GM12878 (cell line): ENCODE measurements at regions not wholly inside any gene's neighbourhood (a gene's known extent, or its start where the extent isn't known, plus 50 kb on each side); places are given as distances from the start of the nearest gene placed in this dataset.

Experiments used
- CREB1 ChIP-seq: IDR thresholded peaks from 2 replicates; pipeline ENCODE4 v1.6.1; 2012; ENCODE audit warnings: low read depth, mild to moderate bottlenecking, inconsistent platforms
- PAX5 ChIP-seq: IDR thresholded peaks from 2 replicates; pipeline ENCODE4 v1.6.1; 2011; ENCODE audit warnings: low read depth, low read length, borderline replicate concordance
- PBX3 ChIP-seq: IDR thresholded peaks from 2 replicates; pipeline ENCODE4 v1.6.1; 2011; ENCODE audit warnings: mild to moderate bottlenecking, low read depth, low read length, moderate library complexity; ENCODE audit not compliant: insufficient replicate concordance
- POLR2A ChIP-seq: IDR thresholded peaks from 2 replicates; pipeline ENCODE4 v1.6.1; 2011; ENCODE audit warnings: low read depth, mild to moderate bottlenecking, low read length
- SMC3 ChIP-seq: IDR thresholded peaks from 2 replicates; pipeline ENCODE4 v1.6.1; 2011; ENCODE audit warnings: low read length, improper control_type of control experiment, borderline replicate concordance
- TF ChIP-seq, protein P1 (sequence below): IDR thresholded peaks from 2 replicates; pipeline ENCODE4 v1.6.1; 2012; ENCODE audit warnings: low read depth, low read length, improper control_type of control experiment
- TF ChIP-seq, protein P2 (sequence below), 3 experiments: IDR thresholded peaks in 2 of 3; conservative IDR thresholded peaks in 1 of 3; 2 replicates each; pipeline ENCODE4 v1.5.1; 2011; ENCODE audit warnings: low read depth in 3 of 3, low read length in 3 of 3, mild to moderate bottlenecking in 3 of 3, control low read depth in 2 of 3, moderate library complexity in 2 of 3, inconsistent platforms in 1 of 3, mixed read lengths in 1 of 3; ENCODE audit not compliant: control insufficient read depth in 2 of 3, insufficient read depth in 1 of 3; ENCODE audit errors: extremely low read depth in 1 of 3

GRCh38 chr3:10763248-10763620, 52.8 kb upstream of the SLC6A11 start:
- TF ChIP-seq POLR2A, result no peak
- TF ChIP-seq, protein P1, sequence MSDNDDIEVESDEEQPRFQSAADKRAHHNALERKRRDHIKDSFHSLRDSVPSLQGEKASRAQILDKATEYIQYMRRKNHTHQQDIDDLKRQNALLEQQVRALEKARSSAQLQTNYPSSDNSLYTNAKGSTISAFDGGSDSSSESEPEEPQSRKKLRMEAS, result no peak
- TF ChIP-seq PBX3, result no peak
- TF ChIP-seq SMC3, result no peak
- TF ChIP-seq, protein P2, sequence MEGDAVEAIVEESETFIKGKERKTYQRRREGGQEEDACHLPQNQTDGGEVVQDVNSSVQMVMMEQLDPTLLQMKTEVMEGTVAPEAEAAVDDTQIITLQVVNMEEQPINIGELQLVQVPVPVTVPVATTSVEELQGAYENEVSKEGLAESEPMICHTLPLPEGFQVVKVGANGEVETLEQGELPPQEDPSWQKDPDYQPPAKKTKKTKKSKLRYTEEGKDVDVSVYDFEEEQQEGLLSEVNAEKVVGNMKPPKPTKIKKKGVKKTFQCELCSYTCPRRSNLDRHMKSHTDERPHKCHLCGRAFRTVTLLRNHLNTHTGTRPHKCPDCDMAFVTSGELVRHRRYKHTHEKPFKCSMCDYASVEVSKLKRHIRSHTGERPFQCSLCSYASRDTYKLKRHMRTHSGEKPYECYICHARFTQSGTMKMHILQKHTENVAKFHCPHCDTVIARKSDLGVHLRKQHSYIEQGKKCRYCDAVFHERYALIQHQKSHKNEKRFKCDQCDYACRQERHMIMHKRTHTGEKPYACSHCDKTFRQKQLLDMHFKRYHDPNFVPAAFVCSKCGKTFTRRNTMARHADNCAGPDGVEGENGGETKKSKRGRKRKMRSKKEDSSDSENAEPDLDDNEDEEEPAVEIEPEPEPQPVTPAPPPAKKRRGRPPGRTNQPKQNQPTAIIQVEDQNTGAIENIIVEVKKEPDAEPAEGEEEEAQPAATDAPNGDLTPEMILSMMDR (IDR thresholded peaks at IDR 0.05 in 2 of 3, conservative IDR thresholded peaks at IDR 0.05 in 1 of 3; ENCODE audit: control insufficient read depth in 2 of 3, extremely low read depth in 1 of 3, insufficient read depth in 1 of 3, low read depth in 3 of 3, low read length in 3 of 3), result no peak
- no peak for TF ChIP-seq CREB1
- no peak for TF ChIP-seq PAX5
